Left ventricle myocardium superior (tissue), 1 donor: ENCODE measurements at regions not wholly inside any gene's neighbourhood (a gene's known extent, or its start where the extent isn't known, plus 50 kb on each side); places are given as distances from the start of the nearest gene placed in this dataset.
A peak's percentile ranks its signal among the peaks of the same experiment; 100 is the strongest.
"Not testable (repeated sequence)": the region's sequence is repeated elsewhere in the genome, so short reads cannot be mapped to it uniquely, and the experiment has no call there.

Experiments
- ATAC-seq: fragments of 200-7000 bp; cut with Tn5 transposase; one replicate; pipeline ENCODE4 v1.9.1; 2020; ENCODE audit warnings: mild to moderate bottlenecking, moderate library complexity
- DNase-seq: peaks from one replicate; pipeline ENCODE4 v3.0.0-alpha.2; 2020
- intact Hi-C: fragments of 100-400 bp; cut with micrococcal nuclease; formaldehyde crosslinking; loops from one replicate; pipeline ENCODE4 v1.11.0; 2022
- donor health status: DM: no; HTN: yes; CAD: no; lungs with severe emphysema.

DNA sequence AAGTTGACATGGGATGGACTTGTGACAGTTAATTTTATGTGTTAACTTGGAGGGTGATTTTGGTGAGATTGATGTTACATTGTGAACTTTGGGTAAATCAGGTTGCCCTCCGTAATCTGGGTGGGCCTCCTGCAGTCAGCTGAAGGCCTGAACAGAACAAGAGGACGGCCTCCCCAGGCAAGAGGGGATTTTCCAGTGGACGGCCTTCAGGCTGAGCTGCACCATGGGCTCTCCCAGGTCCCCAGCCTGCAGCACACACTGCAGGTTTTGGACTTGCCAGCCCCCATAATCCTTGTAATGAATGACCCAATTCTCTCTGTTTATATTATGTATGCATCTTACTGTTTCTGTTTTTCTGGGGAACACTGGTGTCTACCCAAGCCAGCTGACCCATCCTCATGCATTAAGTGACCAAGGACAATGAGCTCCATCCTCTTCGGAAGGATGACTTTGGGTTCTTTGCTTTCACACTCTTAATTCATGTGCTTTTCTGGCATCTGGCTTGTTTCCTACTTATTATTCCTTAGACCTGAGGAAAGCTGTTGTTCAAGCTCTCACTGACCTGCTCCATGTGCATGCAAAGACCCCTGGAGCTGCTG, 64.2 kb downstream of the DACT2 start:
- DNase-seq (no peak), ATAC-seq (no peak)
- intact Hi-C loops: no loop called here

DNA sequence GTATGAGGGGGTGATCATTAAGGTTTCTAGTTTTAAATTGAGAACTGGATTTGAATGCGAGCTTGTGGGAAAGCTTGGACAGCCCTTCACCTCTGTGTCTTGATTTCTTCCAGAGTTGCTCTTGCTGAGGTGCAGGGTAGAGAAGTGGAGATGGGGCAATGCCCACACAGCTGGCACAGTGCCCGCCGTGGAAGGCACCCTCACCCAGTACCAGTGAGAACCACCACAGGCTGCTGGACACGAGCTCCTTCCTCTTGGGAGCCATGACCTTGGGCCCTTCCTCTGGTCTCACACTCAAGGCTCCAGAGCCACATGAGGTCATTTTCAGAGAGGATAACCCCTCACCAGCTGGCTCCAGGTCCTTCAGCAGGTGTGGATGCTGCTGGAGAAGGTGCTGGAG, 67.3 kb downstream of the DACT2 start:
- intact Hi-C loops: no loop called here
- ATAC-seq: no peak
- no peak for DNase-seq

DNA sequence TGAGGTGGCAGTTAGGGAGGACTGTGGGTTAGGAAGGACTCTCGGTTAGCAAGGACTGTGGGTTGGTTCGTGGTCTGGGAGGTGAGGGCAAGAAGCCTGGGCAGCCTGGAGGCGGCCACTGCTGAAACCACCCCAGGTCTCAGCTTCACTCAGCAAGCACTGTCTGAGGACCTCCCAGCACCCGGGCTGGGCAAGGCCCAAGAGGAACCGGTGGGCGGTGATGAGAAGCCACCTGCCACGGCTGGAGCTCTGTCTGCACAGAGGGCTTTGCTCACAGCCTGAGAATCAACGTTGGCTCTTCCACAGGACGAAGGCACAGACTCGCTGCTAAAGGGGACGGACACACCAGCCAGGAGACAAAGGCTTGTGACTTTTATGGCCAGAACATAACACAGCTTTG, 69.3 kb downstream of the DACT2 start:
- intact Hi-C loops: no loop called here
- DNase-seq: no peak
- ATAC-seq: no peak

DNA sequence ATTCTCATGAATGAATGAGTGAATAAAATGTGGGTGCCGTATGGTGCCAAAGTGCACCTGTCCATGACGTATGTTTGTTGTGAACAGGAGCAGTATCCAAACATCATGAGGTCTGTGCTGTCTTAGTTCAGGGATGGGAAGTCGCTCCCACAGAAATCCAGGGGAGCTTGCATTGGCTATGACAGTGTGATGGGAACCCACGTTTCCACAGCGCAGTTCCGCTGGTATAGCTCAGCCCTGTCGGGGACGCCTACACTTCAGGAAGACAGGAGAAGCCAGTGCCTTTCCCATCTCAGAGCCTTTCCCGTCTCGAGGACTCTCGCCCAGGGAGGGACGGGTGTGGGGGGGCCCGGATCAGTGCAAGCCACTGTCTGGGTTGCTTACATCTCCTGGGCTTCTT, 69.8 kb downstream of the DACT2 start:
- no peak for DNase-seq
- ATAC-seq: no peak
- intact Hi-C loops: no loop called here

DNA sequence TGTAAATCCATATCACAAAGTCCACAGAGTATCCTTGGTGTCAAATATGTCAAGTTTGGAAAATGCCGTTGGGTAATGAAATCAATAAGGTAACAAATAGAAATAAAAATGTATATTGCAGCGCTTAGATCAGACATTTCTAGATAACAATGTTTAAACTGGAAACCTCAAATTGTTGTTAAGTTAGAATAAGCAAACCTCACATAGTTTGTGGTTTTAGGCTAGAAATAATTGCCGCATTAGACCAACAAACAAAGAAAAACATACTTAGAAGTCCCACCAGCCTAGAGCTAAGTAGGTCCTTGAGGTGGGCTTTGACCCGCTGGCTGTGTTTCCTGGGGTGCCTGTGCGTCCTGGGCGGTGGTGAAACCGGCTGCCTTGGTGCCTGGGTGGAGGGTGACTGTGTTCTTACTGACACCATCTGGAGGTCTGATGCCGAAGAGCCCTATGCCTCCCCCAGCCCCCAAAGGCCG, 71.4 kb downstream of the DACT2 start:
- intact Hi-C loops: no loop called here
- ATAC-seq: no peak
- DNase-seq: no peak

DNA sequence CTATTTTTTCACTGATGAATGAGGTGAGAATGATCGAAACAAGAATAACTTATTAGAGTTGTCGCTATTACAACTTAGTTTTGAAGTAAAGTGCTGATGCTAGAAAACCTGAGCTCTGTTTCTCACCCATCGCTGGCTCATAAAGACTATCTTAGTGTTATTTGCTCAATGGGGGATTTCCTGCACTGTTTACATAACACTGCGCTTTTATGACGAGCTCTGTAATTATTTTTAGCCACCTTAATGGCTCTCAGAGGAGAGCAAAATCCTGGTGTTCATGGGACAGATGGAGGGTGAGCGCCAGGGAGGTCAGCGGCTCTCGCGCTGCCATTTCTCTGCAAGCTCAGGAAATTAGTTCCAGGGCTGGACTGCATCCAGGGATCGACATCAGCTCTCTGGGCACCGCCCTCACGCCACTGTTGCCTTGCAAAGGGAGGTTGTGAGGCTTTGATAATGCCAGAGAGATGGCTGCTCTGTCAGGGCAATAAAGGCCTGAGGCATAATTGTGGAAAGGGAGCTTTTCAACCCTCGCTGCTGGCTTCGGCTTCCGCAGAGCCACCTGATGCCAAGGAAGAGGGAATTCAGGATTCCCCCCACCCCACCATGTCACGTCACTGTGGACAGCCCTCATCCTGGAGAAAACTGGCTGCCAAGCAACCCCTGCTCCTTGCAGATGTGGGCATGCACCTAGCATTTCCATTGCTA, 72.0 kb downstream of the DACT2 start:
- peak; percentile 20 for ATAC-seq
- intact Hi-C loops: no loop called here
- no peak for DNase-seq

DNA sequence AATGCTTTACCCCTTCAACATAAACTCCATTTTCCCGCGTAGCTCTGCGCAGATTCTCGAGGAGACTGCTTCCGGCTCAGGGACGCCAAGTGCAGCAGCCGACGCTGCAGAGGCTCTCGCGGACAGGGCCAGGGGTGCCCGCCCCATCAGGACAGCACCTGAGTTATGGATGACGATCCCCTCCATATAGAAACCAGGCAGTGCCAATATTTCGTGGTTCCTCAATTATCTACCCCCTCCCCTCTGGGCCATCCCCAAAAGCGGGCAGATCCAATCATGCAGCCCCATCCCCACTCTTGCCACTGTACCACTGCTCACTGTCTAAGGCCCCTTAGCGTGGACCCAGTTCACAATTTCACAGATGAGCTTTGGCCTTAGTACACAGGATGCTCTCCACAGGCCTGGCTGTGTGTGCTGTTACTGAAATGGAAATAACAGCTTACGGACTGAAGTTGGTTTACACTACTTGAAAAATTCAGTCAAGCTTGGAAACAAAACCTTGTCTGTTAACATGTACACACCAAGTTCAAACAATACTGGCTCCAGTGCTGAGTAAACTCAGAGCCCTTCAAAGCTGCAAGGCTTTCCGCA, 74.5 kb downstream of the DACT2 start:
- DNase-seq: no peak
- no peak for ATAC-seq
- intact Hi-C loops: no loop called here

DNA sequence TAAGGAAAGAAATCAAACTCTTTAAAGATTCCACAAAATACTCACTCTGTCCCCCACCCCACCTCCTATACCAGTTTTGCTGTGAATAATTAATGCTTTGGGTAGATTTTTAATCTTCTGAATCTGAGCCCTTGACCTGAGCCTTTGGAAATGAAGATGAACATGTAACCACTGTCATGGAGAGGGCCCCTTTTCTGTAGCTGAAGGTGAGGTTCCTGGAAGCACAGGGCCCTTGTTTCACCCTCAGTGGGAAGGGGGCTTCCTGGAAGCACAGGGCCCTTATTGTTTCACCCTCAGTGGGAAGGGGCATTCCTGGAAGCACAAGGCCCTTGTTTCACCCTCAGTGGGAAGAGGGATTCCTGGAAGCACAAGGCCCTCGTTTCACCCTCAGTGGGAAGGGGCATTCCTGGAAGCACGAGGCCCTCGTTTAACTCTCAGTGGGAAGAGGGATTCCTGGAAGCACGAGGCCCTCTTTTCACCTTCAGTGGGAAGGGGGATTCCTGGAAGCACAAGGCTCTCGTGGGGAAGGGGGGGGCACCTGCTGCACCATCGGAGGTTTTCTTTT, 75.7 kb downstream of the DACT2 start:
- ATAC-seq: no peak
- intact Hi-C loops: no loop called here

DNA sequence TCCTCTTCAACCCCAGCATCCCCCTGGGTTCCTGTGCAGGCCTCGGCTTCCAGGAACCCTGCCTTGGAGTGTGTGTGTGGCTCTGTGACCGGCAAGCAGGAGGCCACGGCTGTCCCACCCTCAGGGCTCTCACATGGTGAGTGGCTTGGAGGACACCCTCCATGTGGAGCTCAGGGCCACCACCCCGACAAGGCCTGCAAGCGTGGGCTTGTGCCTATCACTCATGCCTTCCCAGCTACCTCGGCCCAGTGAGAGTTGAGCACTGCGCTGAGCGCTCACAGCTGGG, 76.7 kb downstream of the DACT2 start:
- DNase-seq (no peak), ATAC-seq (no peak)
- intact Hi-C loops: no loop called here

More for the DNA sequence above, 75.7 kb downstream of the DACT2 start:
- no peak for DNase-seq

DNA sequence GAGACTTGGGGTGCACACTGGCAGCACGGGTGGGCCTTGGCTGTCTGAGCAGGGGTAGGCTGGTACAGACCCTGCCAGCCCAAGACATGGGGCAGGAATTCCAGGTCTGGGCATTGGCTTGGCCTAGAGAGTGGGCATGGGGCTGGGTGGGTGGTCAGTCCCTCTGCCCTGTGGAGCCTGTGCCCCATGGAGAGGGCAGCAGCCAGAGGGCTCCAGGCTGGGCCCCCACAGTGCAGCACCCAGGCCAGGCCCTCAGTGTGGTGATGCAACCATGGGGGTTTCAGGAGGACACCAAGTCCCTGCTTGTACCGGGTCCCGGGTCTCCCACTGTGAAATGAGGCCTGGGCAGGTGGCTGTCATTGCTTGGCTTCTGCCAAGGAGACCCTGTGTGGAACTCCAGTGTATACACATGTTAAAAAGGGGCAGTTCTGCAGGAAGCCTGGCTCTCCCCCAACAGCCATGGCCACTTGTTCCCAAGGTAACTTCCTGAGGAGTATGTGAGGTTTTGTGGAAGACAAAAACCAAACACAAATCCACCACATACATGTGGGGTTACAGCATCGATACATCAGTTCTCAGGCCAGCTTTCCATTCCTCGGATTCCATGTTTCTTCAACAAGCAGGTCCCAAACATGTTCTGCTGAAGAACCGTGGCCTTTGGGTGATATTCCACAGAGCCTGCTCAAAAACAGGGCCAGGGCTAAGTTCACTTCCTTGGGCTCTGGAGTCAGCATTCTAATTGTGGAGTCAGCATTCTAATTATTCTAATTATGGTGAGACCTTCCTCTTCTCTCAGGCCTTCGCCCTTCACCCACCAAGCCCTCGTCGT, 77.3 kb downstream of the DACT2 start:
- intact Hi-C loops: no loop called here
- no peak for ATAC-seq
- DNase-seq: no peak

DNA sequence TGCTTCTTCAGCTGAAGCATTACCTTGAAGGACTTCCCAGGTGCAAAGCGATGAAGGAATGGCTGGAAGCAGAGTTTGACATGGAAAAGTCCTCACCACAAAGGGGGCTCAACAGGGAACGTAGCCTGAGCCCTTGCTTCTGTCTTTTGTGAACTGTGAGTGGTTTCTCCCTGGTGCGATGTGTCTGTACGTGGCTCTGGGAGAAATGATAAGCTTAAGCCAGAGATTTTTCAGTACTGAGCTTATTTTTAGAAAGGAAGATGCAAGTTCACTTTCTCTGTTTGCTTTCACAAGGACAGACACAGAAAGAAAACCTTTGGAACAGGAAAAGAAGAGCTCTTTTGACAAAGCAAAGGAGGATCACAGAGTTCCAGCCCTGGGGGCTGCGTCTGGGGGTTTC, 79.4 kb downstream of the DACT2 start:
- intact Hi-C loops: no loop called here
- no peak for ATAC-seq
- no peak for DNase-seq

DNA sequence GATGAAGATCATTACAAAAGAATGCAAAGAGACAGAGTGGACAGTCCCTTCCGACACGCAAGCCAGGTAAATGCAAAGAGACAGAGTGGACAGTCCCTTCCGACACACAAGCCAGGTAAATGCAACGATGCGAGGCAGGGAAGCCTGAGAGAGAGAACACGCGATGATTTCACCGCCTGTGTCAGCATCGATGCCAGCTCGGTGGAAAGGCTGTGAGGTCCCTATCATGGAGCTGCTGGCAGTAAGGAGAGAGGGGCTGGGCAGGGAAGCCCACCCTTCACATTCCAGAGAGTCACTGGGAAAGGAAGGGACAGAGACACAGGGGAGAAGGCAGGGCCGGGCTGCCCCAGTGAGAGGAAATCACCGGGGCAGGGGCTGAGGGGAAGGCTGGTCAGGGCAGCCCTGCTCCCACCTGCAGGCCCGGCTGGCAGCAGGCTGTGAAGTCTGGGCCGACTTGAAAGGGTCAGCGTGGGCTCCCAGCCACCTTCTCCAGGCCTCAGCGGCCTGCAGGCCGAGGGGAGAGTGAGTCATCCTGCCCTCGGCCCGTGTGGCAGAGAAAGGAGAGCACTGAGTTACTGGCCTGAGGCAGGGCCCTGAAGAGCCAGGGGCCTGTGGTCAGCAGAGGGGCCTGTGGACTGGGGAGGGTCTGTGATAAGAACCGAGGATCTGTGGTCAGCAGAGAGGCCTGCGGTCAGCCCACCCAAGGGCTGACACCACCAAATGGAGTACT, 80.4 kb downstream of the DACT2 start:
- no peak for ATAC-seq

DNA sequence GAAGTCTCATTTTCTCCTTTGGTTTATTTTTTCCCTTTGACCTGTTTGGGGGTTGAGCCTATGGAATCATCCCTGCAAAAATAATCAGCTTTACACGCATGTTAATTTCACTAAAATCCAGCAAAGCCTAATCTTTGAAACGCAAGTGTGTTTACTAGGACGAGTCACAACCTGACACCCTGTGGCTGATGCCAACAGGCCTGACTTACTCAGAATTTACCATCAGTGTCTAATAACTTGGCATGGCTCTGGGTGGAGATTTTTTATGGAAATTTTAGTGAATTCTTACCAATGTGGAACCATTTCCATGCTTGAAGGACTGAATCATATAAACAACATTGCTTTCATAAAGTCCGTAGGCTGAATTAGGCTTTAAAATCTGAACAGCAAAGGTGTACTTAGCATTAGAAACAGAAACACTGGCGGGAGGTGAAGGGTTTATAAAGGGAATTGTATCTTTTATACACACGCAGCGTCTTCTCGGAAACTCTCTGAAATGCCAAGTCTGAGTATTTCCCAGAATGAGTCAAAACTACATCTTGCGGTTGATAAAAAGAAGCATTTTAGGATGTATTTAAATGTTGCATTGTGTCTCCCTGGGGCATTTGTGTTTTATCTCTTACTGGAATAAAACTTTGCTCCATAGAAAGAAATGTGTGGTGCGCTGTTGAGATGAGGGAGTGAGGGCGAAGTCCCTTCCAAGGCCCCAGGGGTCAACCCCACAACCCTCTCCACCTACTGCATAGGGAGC, 81.2 kb downstream of the DACT2 start:
- DNase-seq: no peak
- intact Hi-C loops: no loop called here
- no peak for ATAC-seq

More for the DNA sequence above, 80.4 kb downstream of the DACT2 start:
- intact Hi-C loops: no loop called here
- no peak for DNase-seq

DNA sequence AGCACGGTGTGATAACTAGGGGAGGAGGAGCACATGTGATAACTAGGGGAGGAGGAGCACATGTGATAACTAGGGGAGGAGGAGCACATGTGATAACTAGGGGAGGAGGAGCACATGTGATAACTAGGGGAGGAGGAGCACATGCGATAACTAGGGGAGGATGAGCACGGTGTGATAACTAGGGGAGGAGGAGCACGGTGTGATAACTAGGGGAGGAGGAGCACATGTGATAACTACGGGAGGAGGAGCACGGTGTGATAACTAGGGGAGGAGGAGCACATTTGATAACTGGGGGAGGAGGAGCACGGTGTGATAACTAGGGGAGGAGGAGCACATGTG, 85.7 kb downstream of the DACT2 start:
- intact Hi-C loops, DNase-seq, ATAC-seq: not testable (repeated sequence)

DNA sequence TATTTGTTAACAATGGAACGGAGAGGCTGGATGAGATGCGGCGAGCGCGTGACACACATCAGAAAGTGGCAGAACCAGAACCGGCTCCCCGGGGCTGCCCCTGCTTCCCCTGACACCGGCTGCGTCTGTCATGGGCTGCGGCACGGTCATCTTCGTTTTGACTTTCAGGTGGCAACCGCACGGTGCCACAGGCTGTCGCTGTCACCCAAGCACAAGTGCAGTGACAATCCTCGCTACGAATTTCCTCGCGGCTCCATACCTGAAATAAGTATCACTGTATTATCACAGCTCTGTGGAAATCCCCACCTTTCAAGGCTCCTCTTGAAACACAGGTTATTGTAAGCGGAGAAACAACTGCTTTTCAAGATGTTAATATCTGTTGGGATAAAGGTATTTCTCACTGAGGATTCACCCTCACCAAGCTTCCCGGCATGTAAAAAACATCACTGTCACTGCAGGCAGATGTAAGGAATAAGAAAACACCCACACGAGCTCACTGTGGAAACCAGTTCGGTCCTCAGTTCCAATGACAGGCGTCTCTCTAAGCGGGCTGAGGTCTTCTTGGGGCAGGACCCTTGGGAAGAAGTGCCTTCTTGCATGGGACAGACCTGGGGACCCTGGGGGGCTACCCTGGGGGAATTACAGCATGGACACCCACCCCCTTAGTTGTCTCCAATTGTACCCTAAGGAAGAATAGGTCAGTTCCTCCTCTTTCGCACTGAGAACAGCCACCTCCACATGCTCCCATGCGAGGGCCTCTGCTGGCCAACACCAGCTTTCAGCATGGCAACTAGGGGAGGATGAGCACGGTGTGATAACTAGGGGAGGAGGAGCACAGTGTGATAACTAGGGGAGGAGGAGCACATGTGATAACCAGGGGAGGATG, 86.3 kb downstream of the DACT2 start:
- no peak for ATAC-seq
- no peak for DNase-seq
- intact Hi-C loops: no loop called here

DNA sequence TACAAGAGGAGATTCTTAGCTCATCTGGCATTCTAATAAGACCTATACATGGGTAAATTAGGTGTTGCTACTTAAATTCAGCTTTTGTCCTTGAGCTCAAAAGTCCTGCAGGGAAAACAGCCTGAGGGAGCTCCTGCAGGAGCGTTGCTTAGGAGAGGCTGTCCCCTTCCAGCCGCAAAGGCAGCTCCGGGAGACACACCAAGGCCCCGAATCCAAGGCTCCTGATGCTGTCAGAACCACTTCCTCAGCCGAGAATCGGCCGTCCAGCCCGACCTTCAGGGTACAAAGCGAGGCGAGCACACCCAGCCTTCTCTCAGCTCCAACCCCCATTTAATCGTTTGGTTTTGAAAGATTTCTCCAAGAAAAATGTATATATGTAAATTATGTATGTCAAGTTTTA, 87.0 kb downstream of the DACT2 start:
- intact Hi-C loops: no loop called here
- ATAC-seq: no peak
- DNase-seq: no peak

DNA sequence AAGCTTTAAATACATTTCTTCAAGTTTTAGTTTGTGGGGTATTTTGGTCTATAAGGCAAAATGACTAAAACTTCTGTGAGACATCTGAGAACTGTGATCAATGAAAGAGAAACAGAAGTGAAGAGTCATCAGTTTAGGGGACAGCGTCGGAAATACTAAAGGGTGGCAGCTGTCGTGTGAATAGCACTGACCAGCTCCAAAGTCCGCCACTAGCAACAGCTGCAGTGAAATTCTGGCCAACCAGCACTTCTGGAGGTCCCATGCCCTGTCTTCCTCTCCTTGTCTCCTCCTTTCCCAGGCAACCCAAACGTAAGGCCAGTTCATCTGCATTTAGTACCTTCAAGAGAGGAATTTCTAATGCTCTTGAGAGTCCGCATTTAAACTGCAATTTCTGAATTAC, 87.5 kb downstream of the DACT2 start:
- intact Hi-C loops: no loop called here
- no peak for DNase-seq
- peak; percentile 39 for ATAC-seq
